ENCODE measurements at regions not wholly inside any gene's neighbourhood (a gene's known extent, or its start where the extent isn't known, plus 50 kb on each side); places are given as distances from the start of the nearest gene placed in this dataset.

DNA sequence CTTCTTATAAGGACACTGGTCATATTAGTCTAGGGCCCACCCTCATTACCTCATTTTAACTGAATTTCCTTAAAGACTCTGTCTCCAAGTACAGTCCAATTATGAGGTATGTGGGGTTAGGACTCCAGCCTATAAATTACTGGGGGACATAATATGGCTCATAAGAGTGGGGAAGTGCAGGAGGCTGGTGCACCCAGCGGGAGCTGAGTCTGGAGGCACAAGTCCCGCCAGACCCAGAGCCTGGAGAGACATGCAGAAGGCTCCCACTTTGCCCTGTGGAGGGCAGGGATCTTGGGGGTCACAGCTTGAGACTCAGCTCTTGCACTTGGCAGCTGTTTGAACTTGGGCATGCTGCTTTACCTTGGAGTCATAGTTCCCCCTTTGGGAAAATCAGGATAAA is 250.4 kb downstream of the RHOU start:
- Histone ChIP-seq H3K9ac (ENCODE audit: low read depth in 1 of 2, low read length in 2 of 2) (no peak overlapping the region), H3K27me3 (ENCODE audit: control insufficient read depth in 2 of 2, insufficient read depth in 2 of 2, low read length in 2 of 2) (no peaks in the 10 kb centered on the region), H3K9me3 (ENCODE audit: control insufficient read depth in 2 of 2, low read length in 2 of 2) (no peaks in the 10 kb centered on the region), H3K36me3 (ENCODE audit: control insufficient read depth in 2 of 2, insufficient read depth in 2 of 2, low read length in 2 of 2) (no peaks in the 10 kb centered on the region), H3K4me3 (ENCODE audit: low read length in 2 of 2) (no peak overlapping the region), H3K27ac (ENCODE audit: low read depth in 2 of 2, low read length in 2 of 2) (no peak overlapping the region), H3K4me1 (ENCODE audit: control insufficient read depth in 2 of 2, insufficient read depth in 2 of 2, low read length in 2 of 2) (no peaks in the 10 kb centered on the region)

DNA sequence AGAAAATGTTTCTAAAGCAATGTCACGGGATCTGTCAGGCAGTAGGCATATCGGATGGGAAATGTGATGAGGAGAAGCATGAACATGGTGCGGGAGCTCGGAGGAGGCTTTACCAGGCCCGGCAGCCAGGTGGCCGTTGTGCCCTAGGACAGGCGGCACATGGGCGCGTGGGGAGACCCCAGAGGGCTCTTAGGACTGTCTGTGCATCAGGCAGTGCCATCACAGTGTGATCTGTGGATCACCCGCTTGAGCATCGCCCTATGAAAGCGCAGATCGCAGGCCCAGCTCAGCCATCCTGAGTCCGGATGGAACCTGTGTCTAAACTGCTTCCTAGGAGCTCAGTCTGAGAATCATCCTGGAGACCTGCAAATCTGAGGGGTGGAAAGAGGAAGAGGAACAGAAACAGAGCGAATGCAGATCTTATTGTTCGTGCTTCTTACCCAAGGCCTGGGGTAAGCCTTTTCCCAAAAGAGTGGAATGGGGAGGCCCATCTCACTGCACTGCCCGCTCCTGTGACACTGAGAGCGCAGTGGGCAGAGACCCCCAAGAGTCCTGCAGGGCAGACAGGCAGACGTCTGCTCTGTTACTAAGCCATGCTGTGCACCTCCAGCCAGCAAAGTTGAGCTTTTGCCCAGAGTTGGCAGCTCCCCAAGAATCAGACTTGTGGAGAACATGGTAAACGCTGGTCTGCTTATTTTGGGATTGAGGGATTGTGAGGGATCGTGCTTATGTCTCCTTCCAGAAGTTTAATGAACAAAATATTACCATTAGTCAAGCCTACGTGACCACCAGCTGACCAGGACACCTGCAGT is 251.0 kb downstream of the RHOU start:
- H3K4me1 ChIP-seq (ENCODE audit: control insufficient read depth in 2 of 2, insufficient read depth in 2 of 2, low read length in 2 of 2): no peaks in the 10 kb centered on the region
- H3K4me3 ChIP-seq (ENCODE audit: low read length in 2 of 2): no peak overlapping the region
- H3K36me3 ChIP-seq (ENCODE audit: control insufficient read depth in 2 of 2, insufficient read depth in 2 of 2, low read length in 2 of 2): no peaks in the 10 kb centered on the region
- H3K9me3 ChIP-seq (ENCODE audit: control insufficient read depth in 2 of 2, low read length in 2 of 2): no peaks in the 10 kb centered on the region
- H3K27me3 ChIP-seq (ENCODE audit: control insufficient read depth in 2 of 2, insufficient read depth in 2 of 2, low read length in 2 of 2): no peaks in the 10 kb centered on the region
- H3K27ac ChIP-seq (ENCODE audit: low read depth in 2 of 2, low read length in 2 of 2): no peak overlapping the region
- H3K9ac ChIP-seq (ENCODE audit: low read depth in 1 of 2, low read length in 2 of 2): no peak overlapping the region

DNA sequence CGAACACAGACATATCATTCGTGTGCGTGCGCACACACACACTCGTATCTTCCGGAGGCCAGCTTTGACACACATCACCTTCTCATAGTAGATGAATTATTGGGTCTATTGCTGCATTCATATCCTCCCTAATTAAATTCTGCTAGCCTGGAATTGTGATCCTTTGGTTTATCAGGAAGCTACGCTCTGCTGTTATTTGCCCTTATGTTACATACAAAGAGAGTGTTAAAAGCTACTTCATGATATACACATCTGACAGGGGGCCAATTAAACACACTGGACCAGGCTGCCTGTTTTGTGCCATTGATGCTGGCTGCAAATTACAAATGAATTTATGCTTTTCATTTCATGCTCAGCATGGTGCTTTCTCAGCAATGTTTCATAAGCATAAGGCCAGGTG is 252.0 kb downstream of the RHOU start:
- Histone ChIP-seq H3K4me1 (ENCODE audit: control insufficient read depth in 2 of 2, insufficient read depth in 2 of 2, low read length in 2 of 2) (no peaks in the 10 kb centered on the region), H3K9ac (ENCODE audit: low read depth in 1 of 2, low read length in 2 of 2) (no peak overlapping the region), H3K4me3 (ENCODE audit: low read length in 2 of 2) (no peak overlapping the region), H3K36me3 (ENCODE audit: control insufficient read depth in 2 of 2, insufficient read depth in 2 of 2, low read length in 2 of 2) (no peaks in the 10 kb centered on the region), H3K9me3 (ENCODE audit: control insufficient read depth in 2 of 2, low read length in 2 of 2) (no peaks in the 10 kb centered on the region), H3K27me3 (ENCODE audit: control insufficient read depth in 2 of 2, insufficient read depth in 2 of 2, low read length in 2 of 2) (no peaks in the 10 kb centered on the region), H3K27ac (ENCODE audit: low read depth in 2 of 2, low read length in 2 of 2) (no peak overlapping the region)

DNA sequence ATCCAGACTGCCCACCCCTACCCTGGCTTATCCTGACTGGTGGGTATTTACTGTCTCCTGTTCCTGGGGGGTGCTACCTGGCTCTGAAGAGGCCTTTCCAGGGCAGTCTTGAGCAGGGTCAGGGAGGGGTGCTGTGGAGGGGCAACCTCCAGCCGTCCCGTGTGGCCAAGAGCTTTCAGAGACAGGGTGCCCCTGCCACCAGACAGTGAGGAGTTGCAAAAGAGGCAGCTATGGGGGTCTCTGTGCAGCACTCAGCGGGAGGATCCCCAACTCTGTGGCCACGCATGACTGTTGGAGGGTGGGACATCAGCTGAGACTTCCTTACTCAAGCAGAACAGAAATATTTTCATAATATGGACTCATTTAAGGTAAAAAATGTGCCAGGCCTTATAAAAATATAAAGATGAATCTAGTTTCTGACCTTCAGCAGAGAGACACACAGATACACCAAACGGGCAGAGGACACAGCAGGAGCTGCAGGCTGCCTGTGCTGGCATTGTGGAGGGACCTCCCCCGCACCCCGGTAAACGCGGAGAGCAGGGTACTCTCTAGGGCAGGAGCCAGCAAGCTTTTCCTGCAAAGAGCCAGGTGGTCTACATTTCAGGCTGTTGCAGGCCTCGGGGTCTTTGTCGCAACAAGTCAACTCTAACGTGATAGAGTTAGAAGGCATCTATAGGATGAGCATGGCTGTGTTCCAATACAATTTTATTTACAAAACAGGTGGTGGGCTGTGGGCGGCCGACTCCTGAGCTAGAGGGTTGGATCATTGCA is 252.6 kb downstream of the RHOU start:
- Histone ChIP-seq H3K27ac (ENCODE audit: low read depth in 2 of 2, low read length in 2 of 2) (no peak overlapping the region), H3K36me3 (ENCODE audit: control insufficient read depth in 2 of 2, insufficient read depth in 2 of 2, low read length in 2 of 2) (no peaks in the 10 kb centered on the region), H3K27me3 (ENCODE audit: control insufficient read depth in 2 of 2, insufficient read depth in 2 of 2, low read length in 2 of 2) (no peaks in the 10 kb centered on the region), H3K9ac (ENCODE audit: low read depth in 1 of 2, low read length in 2 of 2) (no peak overlapping the region), H3K4me1 (ENCODE audit: control insufficient read depth in 2 of 2, insufficient read depth in 2 of 2, low read length in 2 of 2) (no peaks in the 10 kb centered on the region), H3K9me3 (ENCODE audit: control insufficient read depth in 2 of 2, low read length in 2 of 2) (no peaks in the 10 kb centered on the region), H3K4me3 (ENCODE audit: low read length in 2 of 2) (no peak overlapping the region)

DNA sequence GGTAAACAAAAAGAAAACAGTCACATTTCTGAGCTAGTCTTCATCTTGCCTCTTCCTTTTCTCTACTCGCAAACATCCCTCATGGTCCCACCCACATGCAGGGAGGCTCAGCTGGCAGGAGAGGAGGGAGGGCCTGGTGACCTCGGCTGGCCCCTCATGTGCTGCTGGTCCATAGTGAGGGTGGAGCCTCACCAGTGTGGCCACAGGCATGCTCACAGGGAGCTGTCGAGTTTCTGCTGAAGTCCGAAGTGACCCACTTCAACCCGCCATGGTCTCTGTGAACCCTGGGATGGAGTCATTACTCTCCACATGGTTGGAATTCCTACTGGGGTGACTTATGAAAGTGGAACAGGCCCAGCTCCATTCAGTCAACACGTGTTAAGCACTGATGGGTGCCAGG is 253.4 kb downstream of the RHOU start:
- Histone ChIP-seq H3K4me3 (ENCODE audit: low read length in 2 of 2) (no peak overlapping the region), H3K36me3 (ENCODE audit: control insufficient read depth in 2 of 2, insufficient read depth in 2 of 2, low read length in 2 of 2) (no peaks in the 10 kb centered on the region), H3K4me1 (ENCODE audit: control insufficient read depth in 2 of 2, insufficient read depth in 2 of 2, low read length in 2 of 2) (no peaks in the 10 kb centered on the region), H3K27me3 (ENCODE audit: control insufficient read depth in 2 of 2, insufficient read depth in 2 of 2, low read length in 2 of 2) (no peaks in the 10 kb centered on the region), H3K9me3 (ENCODE audit: control insufficient read depth in 2 of 2, low read length in 2 of 2) (no peaks in the 10 kb centered on the region), H3K9ac (ENCODE audit: low read depth in 1 of 2, low read length in 2 of 2) (no peak overlapping the region), H3K27ac (ENCODE audit: low read depth in 2 of 2, low read length in 2 of 2) (no peak overlapping the region)

DNA sequence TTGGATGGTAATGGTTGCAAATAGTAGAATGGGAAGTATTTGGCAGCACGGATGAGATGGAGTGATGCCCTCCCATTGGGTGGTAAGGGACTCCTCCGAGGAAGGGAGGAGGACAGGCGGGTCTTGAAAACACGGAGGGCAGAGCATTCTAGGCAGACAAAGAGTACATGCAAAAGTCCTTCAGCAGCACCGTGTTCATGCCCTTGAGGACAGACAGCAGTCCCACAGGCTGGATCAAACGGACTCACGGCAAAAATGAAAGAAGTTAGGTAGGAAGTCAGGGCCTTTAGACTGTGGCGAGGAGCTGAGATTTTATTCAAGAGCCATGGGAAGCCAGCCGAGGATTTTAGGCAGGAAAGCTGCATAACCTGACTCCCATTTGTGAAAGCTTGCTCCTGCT is 253.9 kb downstream of the RHOU start:
- no peaks in the 10 kb centered on the region for H3K4me1 ChIP-seq (ENCODE audit: control insufficient read depth in 2 of 2, insufficient read depth in 2 of 2, low read length in 2 of 2)
- H3K9me3 ChIP-seq (ENCODE audit: control insufficient read depth in 2 of 2, low read length in 2 of 2): no peaks in the 10 kb centered on the region
- H3K36me3 ChIP-seq (ENCODE audit: control insufficient read depth in 2 of 2, insufficient read depth in 2 of 2, low read length in 2 of 2): no peaks in the 10 kb centered on the region
- H3K9ac ChIP-seq (ENCODE audit: low read depth in 1 of 2, low read length in 2 of 2): no peak overlapping the region
- H3K27me3 ChIP-seq (ENCODE audit: control insufficient read depth in 2 of 2, insufficient read depth in 2 of 2, low read length in 2 of 2): no peaks in the 10 kb centered on the region
- no peak overlapping the region for H3K4me3 ChIP-seq (ENCODE audit: low read length in 2 of 2)
- no peak overlapping the region for H3K27ac ChIP-seq (ENCODE audit: low read depth in 2 of 2, low read length in 2 of 2)

DNA sequence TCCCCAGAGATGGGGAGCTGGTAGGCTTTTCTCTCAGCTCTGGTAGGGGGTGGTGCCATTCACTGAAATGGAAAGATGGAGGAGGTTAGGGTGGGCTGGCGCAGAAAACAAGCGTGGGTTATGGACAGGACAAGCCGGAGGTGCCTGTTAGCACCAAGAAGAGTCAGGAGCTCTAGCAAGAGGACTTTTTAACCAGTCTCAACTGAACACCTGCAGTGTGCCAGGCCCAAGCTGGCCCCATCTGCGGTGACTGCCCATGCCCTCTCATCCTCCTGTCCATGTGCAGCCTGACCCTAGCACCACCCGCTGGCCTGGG is 254.4 kb downstream of the RHOU start:
- no peaks in the 10 kb centered on the region for H3K36me3 ChIP-seq (ENCODE audit: control insufficient read depth in 2 of 2, insufficient read depth in 2 of 2, low read length in 2 of 2)
- H3K27ac ChIP-seq (ENCODE audit: low read depth in 2 of 2, low read length in 2 of 2): peak overlapping the region in 1 of 2 donors; percentile 65
- no peaks in the 10 kb centered on the region for H3K9me3 ChIP-seq (ENCODE audit: control insufficient read depth in 2 of 2, low read length in 2 of 2)
- H3K27me3 ChIP-seq (ENCODE audit: control insufficient read depth in 2 of 2, insufficient read depth in 2 of 2, low read length in 2 of 2): no peaks in the 10 kb centered on the region
- H3K4me3 ChIP-seq (ENCODE audit: low read length in 2 of 2): no peak overlapping the region
- no peak overlapping the region for H3K9ac ChIP-seq (ENCODE audit: low read depth in 1 of 2, low read length in 2 of 2)
- H3K4me1 ChIP-seq (ENCODE audit: control insufficient read depth in 2 of 2, insufficient read depth in 2 of 2, low read length in 2 of 2): no peaks in the 10 kb centered on the region

DNA sequence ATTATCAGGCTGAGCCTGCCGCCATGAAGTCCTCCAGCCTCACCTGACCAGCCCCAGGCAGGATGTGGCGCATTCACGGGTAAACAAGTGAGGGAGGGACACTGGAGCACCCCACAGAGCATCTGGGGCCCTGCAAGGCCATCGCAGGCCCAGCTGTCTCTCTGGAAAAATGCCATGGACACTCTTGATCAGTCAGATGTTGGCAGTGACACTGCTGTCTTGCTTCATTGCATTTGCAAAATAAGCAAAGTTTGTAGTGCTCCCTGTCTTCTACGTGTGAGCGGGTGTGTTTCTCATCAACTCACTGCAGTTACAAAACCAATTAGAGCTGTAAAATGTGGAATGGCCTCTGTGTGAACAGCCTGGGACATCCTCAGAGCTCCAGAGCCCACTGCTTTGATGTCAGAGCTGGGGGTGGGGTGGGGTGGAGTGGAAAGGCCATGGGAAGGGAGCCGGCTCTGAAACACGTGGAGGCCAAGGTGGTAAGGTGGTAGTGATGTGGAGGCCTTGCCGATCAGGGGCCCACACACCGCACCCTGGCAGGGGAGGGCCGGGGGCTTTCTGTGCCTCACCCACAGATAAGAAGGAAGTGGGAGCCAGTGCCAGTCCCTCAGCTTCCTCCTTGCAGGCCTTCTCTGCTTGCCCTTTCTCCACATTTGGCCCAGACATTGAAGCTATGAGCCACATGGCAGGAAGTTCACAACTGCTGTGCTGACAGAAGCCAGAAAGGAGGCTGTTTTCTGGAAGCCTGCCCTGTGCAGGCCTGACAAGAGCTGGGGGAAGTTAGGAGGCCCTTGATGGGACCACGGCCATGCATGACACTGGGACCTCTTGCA is 254.9 kb downstream of the RHOU start:
- Histone ChIP-seq H3K27ac (ENCODE audit: low read depth in 2 of 2, low read length in 2 of 2) (peak overlapping the region; percentile 60 to 65), H3K27me3 (ENCODE audit: control insufficient read depth in 2 of 2, insufficient read depth in 2 of 2, low read length in 2 of 2) (no peaks in the 10 kb centered on the region), H3K4me1 (ENCODE audit: control insufficient read depth in 2 of 2, insufficient read depth in 2 of 2, low read length in 2 of 2) (no peaks in the 10 kb centered on the region), H3K4me3 (ENCODE audit: low read length in 2 of 2) (no peak overlapping the region), H3K9ac (ENCODE audit: low read depth in 1 of 2, low read length in 2 of 2) (no peak overlapping the region), H3K36me3 (ENCODE audit: control insufficient read depth in 2 of 2, insufficient read depth in 2 of 2, low read length in 2 of 2) (no peaks in the 10 kb centered on the region), H3K9me3 (ENCODE audit: control insufficient read depth in 2 of 2, low read length in 2 of 2) (no peaks in the 10 kb centered on the region)

DNA sequence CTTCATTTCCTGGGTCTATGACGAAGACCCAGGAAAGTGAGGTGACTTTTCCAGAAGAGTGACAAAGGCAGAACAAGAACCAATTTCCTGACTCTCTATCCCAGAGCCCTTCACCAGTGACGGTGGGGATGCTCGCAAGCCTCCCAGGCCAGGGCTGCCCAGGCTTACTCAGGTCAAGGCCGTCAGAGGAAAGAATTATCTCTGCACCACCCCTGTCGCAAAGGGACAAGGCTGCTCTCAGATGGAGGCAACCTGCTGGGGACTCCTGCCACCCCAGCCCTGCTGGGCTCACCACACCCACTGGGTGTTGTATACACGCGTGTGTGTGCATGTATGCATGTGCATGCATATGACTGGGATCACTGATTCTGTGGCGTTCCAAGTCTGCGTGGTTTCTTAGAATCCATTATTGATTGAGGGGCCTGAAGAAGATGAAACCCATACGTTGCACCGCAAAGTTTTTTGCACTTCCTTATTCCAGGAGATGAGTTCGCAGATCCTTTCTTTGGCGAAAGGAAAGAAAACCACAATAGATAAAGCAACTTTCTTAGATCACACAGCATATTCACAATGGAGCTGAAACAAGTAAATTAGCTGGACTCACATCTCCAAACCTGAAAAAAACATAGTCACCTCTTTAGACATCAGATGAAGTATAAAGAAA is 255.8 kb downstream of the RHOU start:
- Histone ChIP-seq H3K9me3 (ENCODE audit: control insufficient read depth in 2 of 2, low read length in 2 of 2) (no peaks in the 10 kb centered on the region), H3K27me3 (ENCODE audit: control insufficient read depth in 2 of 2, insufficient read depth in 2 of 2, low read length in 2 of 2) (no peaks in the 10 kb centered on the region), H3K4me3 (ENCODE audit: low read length in 2 of 2) (no peak overlapping the region), H3K4me1 (ENCODE audit: control insufficient read depth in 2 of 2, insufficient read depth in 2 of 2, low read length in 2 of 2) (no peaks in the 10 kb centered on the region), H3K27ac (ENCODE audit: low read depth in 2 of 2, low read length in 2 of 2) (peak overlapping the region; percentile 16 to 65), H3K9ac (ENCODE audit: low read depth in 1 of 2, low read length in 2 of 2) (no peak overlapping the region), H3K36me3 (ENCODE audit: control insufficient read depth in 2 of 2, insufficient read depth in 2 of 2, low read length in 2 of 2) (no peaks in the 10 kb centered on the region)
